ENCODE measurements at regions not wholly inside any gene's neighbourhood (a gene's known extent, or its start where the extent isn't known, plus 50 kb on each side); places are given as distances from the start of the nearest gene placed in this dataset.

DNA sequence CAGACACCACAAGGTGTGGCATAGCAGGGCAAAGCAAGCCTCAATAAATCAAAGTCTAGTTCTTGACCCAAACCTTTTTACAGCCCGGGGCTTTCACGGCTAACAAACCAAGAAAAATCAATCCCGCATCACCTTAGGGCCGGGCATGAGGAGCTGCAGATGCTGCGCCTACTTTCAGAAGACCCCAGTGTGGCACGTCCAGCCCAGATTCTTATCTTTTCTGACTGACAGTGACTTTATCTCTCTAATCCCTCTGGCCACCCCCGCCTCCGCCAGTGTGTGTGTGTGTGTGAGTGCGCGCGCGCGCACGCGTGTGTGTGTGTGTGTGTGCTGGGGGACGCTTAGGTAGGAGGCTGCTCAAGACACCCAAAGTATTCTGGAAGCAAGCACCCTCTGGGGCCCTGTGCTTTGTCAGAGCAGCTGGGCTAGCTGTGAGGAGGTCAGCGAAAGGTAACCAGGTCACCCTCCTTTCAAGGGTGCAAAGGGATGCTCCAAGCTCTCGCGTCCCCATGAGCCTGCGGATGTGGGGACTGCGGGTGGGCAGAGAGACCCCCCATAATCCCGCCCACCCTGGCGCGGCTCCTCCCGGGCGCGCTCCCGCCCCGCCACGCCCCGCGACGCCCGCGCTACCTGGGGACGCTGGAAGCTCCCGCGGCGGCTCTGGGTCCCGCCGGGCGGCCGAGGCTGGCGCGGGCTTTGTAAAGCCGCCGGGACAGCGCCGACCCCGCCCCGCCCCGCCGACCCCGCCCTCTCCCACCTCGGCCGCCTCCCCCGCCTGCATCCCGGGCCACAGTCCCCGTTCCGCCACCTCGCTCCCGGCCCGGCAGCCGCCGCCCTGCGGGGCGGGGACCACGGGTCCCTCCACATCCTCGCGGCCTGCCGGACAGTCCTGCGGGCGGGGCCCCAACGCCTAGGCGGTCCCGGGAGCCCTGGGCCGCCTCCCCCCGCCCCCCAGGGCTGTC lies 57.1 kb upstream of the RHOBTB1 start (continued):
- peak; percentile 37; the same call in 1 of the 2 replicates for TF ChIP-seq ARID5B (CRISPR knock-in tag; IDR thresholded peaks at IDR 0.05)
- no peak for TF ChIP-seq EP300 (IDR thresholded peaks at IDR 0.05; ENCODE audit: low read depth in 2 of 2, low read length in 2 of 2)
- peak; percentile 28; the same call in 1 of the 2 replicates for TF ChIP-seq EP300 (CRISPR knock-in tag; IDR thresholded peaks at IDR 0.05; ENCODE audit: borderline replicate concordance)
- TF ChIP-seq TFAP4 (IDR thresholded peaks at IDR 0.05; ENCODE audit: borderline replicate concordance, low read depth): peak; percentile 22; the same call in 1 of the 2 replicates
- TF ChIP-seq RAD21 (CRISPR knock-in tag; IDR thresholded peaks at IDR 0.05): 0 out of 2 replicates have a peak, but pooled peaks have one; percentile 10
- no peak for TF ChIP-seq ZNF432 (CRISPR knock-in tag; IDR thresholded peaks at IDR 0.05; ENCODE audit: borderline replicate concordance)
- no peak for TF ChIP-seq TARDBP (CRISPR knock-in tag; IDR thresholded peaks at IDR 0.05)
- peak; percentile 61 for TF ChIP-seq ZNF292 (CRISPR knock-in tag; IDR thresholded peaks at IDR 0.05; ENCODE audit: borderline replicate concordance, low read depth)
- no peak for TF ChIP-seq ZFP36L1 (CRISPR knock-in tag; IDR thresholded peaks at IDR 0.05)
- TF ChIP-seq NFKB2 (CRISPR knock-in tag; IDR thresholded peaks at IDR 0.05; ENCODE audit: borderline replicate concordance): peak; percentile 39; the same call in 1 of the 2 replicates
- TF ChIP-seq, protein P1, sequence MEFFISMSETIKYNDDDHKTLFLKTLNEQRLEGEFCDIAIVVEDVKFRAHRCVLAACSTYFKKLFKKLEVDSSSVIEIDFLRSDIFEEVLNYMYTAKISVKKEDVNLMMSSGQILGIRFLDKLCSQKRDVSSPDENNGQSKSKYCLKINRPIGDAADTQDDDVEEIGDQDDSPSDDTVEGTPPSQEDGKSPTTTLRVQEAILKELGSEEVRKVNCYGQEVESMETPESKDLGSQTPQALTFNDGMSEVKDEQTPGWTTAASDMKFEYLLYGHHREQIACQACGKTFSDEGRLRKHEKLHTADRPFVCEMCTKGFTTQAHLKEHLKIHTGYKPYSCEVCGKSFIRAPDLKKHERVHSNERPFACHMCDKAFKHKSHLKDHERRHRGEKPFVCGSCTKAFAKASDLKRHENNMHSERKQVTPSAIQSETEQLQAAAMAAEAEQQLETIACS (CRISPR knock-in tag; IDR thresholded peaks at IDR 0.05): peak; percentile 93
- peak; percentile 32; the same call in 1 of the 2 replicates for TF ChIP-seq SALL1 (CRISPR knock-in tag; IDR thresholded peaks at IDR 0.05)
